GM20000 (cell line): ENCODE measurements at regions not wholly inside any gene's neighbourhood (a gene's known extent, or its start where the extent isn't known, plus 50 kb on each side); places are given as distances from the start of the nearest gene placed in this dataset.

Experiments used
- DNase-seq: peaks from one replicate; pipeline ENCODE4 v3.0.0; 2012; ENCODE audit warnings: low spot score
- CTCF ChIP-seq: IDR thresholded peaks from 2 replicates; pipeline ENCODE4 v1.5.1; 2012; ENCODE audit warnings: mild to moderate bottlenecking, control low read depth; ENCODE audit errors: extremely low read depth, missing control alignments

GRCh38 chr9:103902263-103902662 is 191.8 kb upstream of the SMC2 start:
- TF ChIP-seq CTCF, result no peak
- DNase-seq, result no peak

DNA sequence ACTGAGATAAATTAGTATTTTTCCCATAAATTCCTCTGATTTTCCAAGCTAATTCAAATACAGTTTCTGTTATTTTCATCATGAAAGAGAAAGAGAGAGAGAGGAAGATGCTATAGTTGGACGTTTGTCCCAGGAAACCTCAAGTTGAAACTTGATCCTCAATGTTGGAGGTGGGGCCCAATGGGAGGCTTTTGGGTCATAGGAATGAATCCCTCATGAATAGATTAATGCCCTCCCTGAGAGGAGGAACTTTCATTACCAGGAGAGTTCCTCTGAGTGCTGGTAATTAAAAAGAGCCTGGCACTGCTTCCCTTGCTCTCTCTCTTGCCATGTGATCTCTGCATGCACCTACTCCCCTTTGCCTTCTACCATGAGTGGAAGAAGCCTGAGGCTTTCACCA is 189.9 kb upstream of the SMC2 start:
- no peak for DNase-seq

GRCh38 chr9:103913899-103914298 is 180.2 kb upstream of the SMC2 start:
- DNase-seq, result no peak
- TF ChIP-seq CTCF, result no peak

More for the DNA sequence above, 189.9 kb upstream of the SMC2 start:
- TF ChIP-seq CTCF, result no peak

GRCh38 chr9:103919605-103920209 is 174.4 kb upstream of the SMC2 start:
- TF ChIP-seq CTCF, result no peak
- no peak for DNase-seq

DNA sequence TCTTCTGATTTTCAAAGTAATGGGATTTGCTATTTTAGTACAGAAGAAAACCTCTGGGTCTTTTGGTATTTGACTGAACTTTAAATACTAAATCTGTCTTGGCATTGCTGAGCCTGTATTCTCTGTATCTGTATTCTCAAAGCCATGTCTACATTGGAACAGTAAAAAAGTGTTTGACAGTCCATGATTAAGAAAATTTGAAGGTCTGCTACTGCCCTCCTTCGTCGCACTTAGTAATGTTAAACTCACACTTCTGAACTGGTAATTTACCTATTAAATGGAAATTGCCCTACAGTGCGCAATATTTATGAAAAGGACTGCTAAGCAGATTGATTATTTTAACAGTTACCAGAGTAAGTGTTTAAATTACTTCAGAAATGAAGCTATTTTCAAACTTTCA is 165.7 kb upstream of the SMC2 start:
- no peak for DNase-seq
- TF ChIP-seq CTCF, result no peak

DNA sequence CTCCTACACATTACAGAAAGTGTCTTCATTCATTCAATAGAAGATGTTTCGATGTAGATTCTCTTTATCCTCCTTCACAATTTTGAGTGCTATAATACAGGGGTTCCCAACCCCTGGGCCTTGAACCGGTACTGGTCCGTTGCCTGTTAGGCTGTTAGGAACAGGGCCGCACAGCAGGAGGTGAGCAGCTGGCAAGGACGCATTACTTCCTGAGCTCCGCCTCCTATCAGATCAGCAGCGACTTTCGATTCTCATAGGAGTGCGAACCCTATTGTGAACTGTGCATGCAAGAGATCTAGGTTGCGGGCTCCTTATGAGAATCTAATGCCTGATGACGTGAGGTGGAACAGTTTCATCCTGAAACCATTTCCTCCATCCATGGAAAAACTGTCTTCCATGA is 153.0 kb upstream of the SMC2 start:
- no peak for DNase-seq
- no peak for TF ChIP-seq CTCF

DNA sequence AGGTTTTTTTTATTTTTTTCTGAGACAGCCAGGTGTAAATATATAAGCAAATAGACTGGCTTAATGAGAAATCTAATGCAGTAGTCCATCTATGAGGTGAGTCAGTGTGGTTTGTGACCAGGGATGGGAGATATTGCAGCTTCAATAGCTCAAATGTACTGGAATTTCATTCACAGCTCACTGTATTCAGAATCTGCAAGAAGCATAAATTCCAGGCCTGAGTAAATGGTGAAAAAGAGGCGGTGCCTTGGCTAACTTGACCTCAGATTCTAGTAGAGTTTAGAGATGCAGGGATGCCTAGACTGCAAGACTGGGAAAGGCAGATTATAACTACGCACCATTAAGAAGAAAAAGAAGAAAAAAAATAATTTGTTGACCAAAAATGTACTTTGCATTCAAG is 151.9 kb upstream of the SMC2 start:
- DNase-seq, result no peak
- no peak for TF ChIP-seq CTCF
